ENCODE measurements at regions not wholly inside any gene's neighbourhood (a gene's known extent, or its start where the extent isn't known, plus 50 kb on each side); places are given as distances from the start of the nearest gene placed in this dataset.

GRCh38 chr4:142923619-142924018, 77.5 kb upstream of the INPP4B start:
- no peak overlapping the region for H3K27ac ChIP-seq
- TF ChIP-seq CTCF (IDR thresholded peaks at IDR 0.05) = no peak
- TF ChIP-seq ZFX (IDR thresholded peaks at IDR 0.05; ENCODE audit: borderline replicate concordance) = no peak

- TF ChIP-seq CTCF (IDR thresholded peaks at IDR 0.05) (no peak), ZFX (IDR thresholded peaks at IDR 0.05; ENCODE audit: borderline replicate concordance) (no peak)
- no peak overlapping the region for H3K27ac ChIP-seq
Measured at GRCh38 chr4:142925161-142925560, 79.1 kb upstream of the INPP4B start.

GRCh38 chr4:142927721-142928120, 81.6 kb upstream of the INPP4B start:
- no peak for TF ChIP-seq ZFX (IDR thresholded peaks at IDR 0.05; ENCODE audit: borderline replicate concordance)
- no peak for TF ChIP-seq CTCF (IDR thresholded peaks at IDR 0.05)

GRCh38 chr4:142929526-142929925, 83.4 kb upstream of the INPP4B start:
- H3K27ac ChIP-seq = no peak overlapping the region
- TF ChIP-seq ZFX (IDR thresholded peaks at IDR 0.05; ENCODE audit: borderline replicate concordance) (no peak), CTCF (IDR thresholded peaks at IDR 0.05) (no peak)

More at GRCh38 chr4:142927721-142928120, 81.6 kb upstream of the INPP4B start:
- H3K27ac ChIP-seq = no peak overlapping the region

- TF ChIP-seq ZFX (IDR thresholded peaks at IDR 0.05; ENCODE audit: borderline replicate concordance) (no peak), CTCF (IDR thresholded peaks at IDR 0.05) (no peak)
- no peak overlapping the region for H3K27ac ChIP-seq
Measured at GRCh38 chr4:142933207-142933606, 87.1 kb upstream of the INPP4B start.

- TF ChIP-seq ZFX (IDR thresholded peaks at IDR 0.05; ENCODE audit: borderline replicate concordance) (no peak), CTCF (IDR thresholded peaks at IDR 0.05) (no peak)
- no peak overlapping the region for H3K27ac ChIP-seq
Measured at GRCh38 chr4:142940425-142941330, 94.6 kb upstream of the INPP4B start.

GRCh38 chr4:142944565-142944964, 98.5 kb upstream of the INPP4B start:
- H3K27ac ChIP-seq = no peak overlapping the region
- no peak for TF ChIP-seq CTCF (IDR thresholded peaks at IDR 0.05)

Data from 22Rv1 (cell line).